BJ (cell line): ENCODE measurements at regions not wholly inside any gene's neighbourhood (a gene's known extent, or its start where the extent isn't known, plus 50 kb on each side); places are given as distances from the start of the nearest gene placed in this dataset.

ENCODE experiments used
- CTCF ChIA-PET: fragments of 350-600 bp; formaldehyde crosslinking; extraction: SDS; loops from one replicate; lab custom pipeline; 2021; ENCODE audit warnings: antibody characterized with exemption, inconsistent platforms; lab: Yijun Ruan, JAX
- POLR2A ChIA-PET: fragments of 300-600 bp; sonication (Branson Sonifier 250); formaldehyde crosslinking; extraction: SDS; loops from one replicate; lab custom pipeline; 2021; ENCODE audit warnings: antibody characterized with exemption; lab: Charles Lee
- DNase-seq: peaks from one replicate; pipeline ENCODE4 v3.0.0-alpha.2; 2011; ENCODE audit warnings: low read depth
- H3K27me3 ChIP-seq: 2 replicates; pipeline ENCODE4 v1.6.0; 2011; ENCODE audit warnings: low read length; ENCODE audit not compliant: control insufficient read depth, insufficient read depth
- H3K36me3 ChIP-seq: 2 replicates; pipeline ENCODE4 v1.5.1; 2011; ENCODE audit warnings: low read length; ENCODE audit not compliant: control insufficient read depth, insufficient read depth
- H3K4me3 ChIP-seq: 2 replicates; pipeline ENCODE4 v1.5.1; 2011; ENCODE audit warnings: low read depth, mild to moderate bottlenecking, control low read depth, low read length
- TF ChIP-seq, protein P1 (sequence below): IDR thresholded peaks from 2 replicates; pipeline ENCODE4 v1.5.1; 2011; ENCODE audit warnings: low read depth, mild to moderate bottlenecking, control low read depth, inconsistent platforms, low read length, moderate library complexity; ENCODE audit not compliant: insufficient read depth

DNA sequence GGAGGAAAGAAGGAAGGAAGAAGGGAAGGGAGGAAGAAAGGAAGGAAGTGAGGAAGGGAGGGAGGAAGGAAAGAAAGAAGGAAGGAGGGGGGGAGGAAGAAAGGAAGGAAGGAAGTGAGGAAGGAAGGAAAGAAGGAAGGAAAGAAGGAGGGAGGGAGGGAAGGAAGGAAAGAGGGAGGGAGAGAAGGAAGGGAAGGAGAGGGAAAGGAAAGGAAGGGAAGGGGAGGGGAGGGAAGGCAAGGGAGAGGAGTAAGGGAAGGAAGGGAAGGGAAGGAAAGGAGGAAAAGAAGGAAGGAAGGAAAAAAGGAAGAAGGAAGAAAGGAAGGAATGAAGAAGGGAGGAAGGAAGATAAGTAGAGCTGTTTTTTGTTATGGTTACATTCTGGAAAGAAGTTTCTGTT is 141.2 kb downstream of the LRRC3B start:
- no peak for DNase-seq
- TF ChIP-seq, protein P1, sequence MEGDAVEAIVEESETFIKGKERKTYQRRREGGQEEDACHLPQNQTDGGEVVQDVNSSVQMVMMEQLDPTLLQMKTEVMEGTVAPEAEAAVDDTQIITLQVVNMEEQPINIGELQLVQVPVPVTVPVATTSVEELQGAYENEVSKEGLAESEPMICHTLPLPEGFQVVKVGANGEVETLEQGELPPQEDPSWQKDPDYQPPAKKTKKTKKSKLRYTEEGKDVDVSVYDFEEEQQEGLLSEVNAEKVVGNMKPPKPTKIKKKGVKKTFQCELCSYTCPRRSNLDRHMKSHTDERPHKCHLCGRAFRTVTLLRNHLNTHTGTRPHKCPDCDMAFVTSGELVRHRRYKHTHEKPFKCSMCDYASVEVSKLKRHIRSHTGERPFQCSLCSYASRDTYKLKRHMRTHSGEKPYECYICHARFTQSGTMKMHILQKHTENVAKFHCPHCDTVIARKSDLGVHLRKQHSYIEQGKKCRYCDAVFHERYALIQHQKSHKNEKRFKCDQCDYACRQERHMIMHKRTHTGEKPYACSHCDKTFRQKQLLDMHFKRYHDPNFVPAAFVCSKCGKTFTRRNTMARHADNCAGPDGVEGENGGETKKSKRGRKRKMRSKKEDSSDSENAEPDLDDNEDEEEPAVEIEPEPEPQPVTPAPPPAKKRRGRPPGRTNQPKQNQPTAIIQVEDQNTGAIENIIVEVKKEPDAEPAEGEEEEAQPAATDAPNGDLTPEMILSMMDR, result no peak
- H3K36me3 ChIP-seq, result no peaks in the 10 kb centered on the region
- ChIA-PET CTCF (no interaction called here), POLR2A (no interaction called here)
- H3K4me3 ChIP-seq, result no peak overlapping the region
- H3K27me3 ChIP-seq, result no peaks in the 10 kb centered on the region

DNA sequence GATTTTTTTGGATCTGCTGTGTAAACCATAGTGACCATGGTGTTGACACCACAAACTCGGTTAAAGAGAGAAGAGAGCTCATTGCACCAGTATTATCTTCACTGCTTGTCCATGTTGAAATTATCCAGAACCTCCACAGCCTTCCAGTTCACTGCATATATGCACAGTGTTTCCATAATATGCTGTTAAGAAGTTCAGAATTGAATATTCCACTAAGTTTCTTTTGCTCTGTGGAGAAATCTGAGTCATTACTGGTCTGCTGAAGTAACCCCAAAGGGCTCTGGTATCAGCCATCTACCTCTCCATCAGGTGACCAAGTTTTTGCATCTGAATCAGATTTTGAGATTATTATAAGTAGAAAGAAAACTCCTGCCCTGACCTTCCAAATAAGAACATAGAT is 143.5 kb downstream of the LRRC3B start:
- Histone ChIP-seq H3K4me3 (no peak overlapping the region), H3K27me3 (no peaks in the 10 kb centered on the region), H3K36me3 (no peaks in the 10 kb centered on the region)
- DNase-seq, result no peak
- ChIA-PET POLR2A (no interaction called here), CTCF (no interaction called here)
- TF ChIP-seq, protein P1, result no peak

DNA sequence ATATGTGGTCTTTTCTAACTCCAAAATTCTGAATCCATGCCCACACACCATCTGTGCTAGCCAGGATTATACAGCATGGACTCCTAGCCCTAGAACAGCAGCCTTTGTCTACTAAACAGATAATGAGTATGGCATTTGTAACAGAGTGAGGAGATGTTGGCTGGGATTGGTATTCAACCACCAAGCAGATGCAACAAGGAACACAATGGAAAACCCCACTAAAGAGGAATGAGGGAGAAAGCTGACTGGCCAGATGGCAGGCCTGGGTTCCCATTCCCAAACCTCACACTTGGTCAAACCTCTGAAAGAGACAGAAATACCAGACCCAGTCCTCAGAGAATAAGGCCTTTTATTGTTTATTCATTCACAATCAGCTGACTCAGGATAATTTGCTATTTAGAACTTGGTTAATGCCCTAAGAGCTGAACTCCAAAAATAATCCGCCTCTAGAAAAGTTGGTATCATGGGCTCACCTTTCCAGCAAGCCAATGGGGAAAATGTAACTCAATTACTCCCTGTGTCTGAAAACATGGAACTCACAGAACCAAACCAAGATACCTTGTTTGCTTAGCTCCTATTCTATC is 145.6 kb downstream of the LRRC3B start:
- Histone ChIP-seq H3K36me3 (no peaks in the 10 kb centered on the region), H3K27me3 (no peaks in the 10 kb centered on the region), H3K4me3 (no peak overlapping the region)
- ChIA-PET CTCF (no interaction called here), POLR2A (no interaction called here)
- TF ChIP-seq, protein P1, result no peak
- DNase-seq, result no peak

DNA sequence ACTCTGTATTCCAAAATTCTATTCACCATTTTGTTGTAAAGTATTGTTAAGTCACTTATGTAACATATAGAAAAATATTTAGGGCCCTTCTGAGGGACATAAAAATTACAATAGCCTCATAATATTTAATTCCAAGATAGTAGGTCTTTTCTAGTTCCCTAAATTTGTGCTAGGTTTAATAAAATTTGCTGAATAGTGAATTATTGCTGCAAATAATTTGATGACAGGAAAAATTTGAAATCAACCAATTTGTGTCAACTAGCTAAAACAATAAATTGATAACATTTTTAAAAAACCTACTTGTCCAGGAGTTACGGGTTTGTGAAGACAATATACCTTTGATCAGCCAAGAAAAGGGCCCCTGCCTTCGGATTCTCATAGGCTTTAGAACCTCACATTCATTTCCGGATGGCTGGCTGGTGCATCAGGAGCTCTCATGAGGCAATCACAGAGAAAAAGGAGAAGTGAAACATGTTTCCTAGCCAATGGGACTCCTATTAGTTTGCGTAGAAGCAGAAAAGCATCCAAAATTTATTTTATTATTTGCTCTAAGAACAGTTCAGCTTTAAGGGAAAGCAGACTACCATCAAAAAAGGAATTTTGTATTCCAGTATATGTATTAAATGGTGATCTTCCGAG is 177.2 kb downstream of the LRRC3B start:
- H3K27me3 ChIP-seq, result no peaks in the 10 kb centered on the region
- H3K4me3 ChIP-seq, result no peak overlapping the region
- TF ChIP-seq, protein P1, result no peak
- H3K36me3 ChIP-seq, result no peaks in the 10 kb centered on the region
- ChIA-PET CTCF (no interaction called here), POLR2A (no interaction called here)
- DNase-seq, result no peak

DNA sequence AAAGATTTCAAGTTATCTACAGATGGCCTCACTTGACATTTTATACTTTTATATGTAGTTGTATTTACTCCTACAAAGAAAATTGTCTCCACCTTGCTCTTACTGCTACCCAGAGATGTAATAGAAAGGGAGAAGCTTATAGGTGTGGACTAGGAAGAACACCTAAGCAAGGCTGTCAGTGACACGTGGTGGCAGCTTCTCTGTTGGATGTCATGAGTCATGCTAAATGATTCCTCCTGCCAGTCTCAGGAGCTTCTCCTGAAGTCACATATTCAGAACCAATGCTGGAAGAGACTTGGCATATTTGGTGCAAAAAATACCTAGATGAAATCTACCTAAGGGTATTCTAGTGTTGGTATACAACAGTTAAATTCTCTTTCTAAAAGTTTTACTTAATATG is 184.7 kb downstream of the LRRC3B start:
- ChIA-PET POLR2A (no interaction called here), CTCF (no interaction called here)
- no peak for DNase-seq
- no peak overlapping the region for H3K4me3 ChIP-seq
- TF ChIP-seq, protein P1, result no peak
- no peaks in the 10 kb centered on the region for H3K36me3 ChIP-seq
- no peaks in the 10 kb centered on the region for H3K27me3 ChIP-seq
